ENCODE measurements at regions not wholly inside any gene's neighbourhood (a gene's known extent, or its start where the extent isn't known, plus 50 kb on each side); places are given as distances from the start of the nearest gene placed in this dataset.

GRCh38 chr22:27181537-27181936 lies 524.1 kb downstream of the MIAT start:
- Histone ChIP-seq H2AFZ (ENCODE audit: control insufficient read depth, low read length) (no peak overlapping the region), H3K36me3 (ENCODE audit: control insufficient read depth in 2 of 2, extremely low read depth in 1 of 2, insufficient read depth in 2 of 2, low read length in 2 of 2) (no peaks in the 10 kb centered on the region), H3K79me2 (ENCODE audit: control insufficient read depth, insufficient read depth, low read length) (no peaks in the 10 kb centered on the region), H3K9me1 (ENCODE audit: control insufficient read depth, extremely low read depth, insufficient read depth, low read length) (no peaks in the 10 kb centered on the region), H3K4me2 (ENCODE audit: control insufficient read depth, extremely low read depth, insufficient read depth, low read depth, low read length) (no peak overlapping the region), H3K9ac (ENCODE audit: control insufficient read depth, extremely low read depth, insufficient read depth, low read length) (no peak overlapping the region), H3K4me1 (ENCODE audit: control insufficient read depth, extremely low read depth, insufficient read depth, low read length) (peaks cover 10% of the 10 kb centered on the region), H3K27me3 (ENCODE audit: control insufficient read depth, extremely low read depth, insufficient read depth, low read length) (no peaks in the 10 kb centered on the region), H3K4me3 (ENCODE audit: control insufficient read depth in 2 of 3, extremely low read depth in 1 of 3, insufficient read depth in 2 of 3, low read depth in 1 of 3, low read length in 3 of 3) (no peak overlapping the region), H3K27ac (ENCODE audit: control insufficient read depth, insufficient read depth, low read length) (no peak overlapping the region), H3K9me3 (ENCODE audit: control insufficient read depth, low read depth, low read length) (no peaks in the 10 kb centered on the region), H4K20me1 (ENCODE audit: control insufficient read depth, extremely low read depth, insufficient read depth, low read length) (no peaks in the 10 kb centered on the region)
- no peak for TF ChIP-seq CTCF (optimal IDR thresholded peaks at IDR 0.05 in 1 of 3, IDR thresholded peaks at IDR 0.05 in 1 of 3, conservative IDR thresholded peaks at IDR 0.05 in 1 of 3; ENCODE audit: extremely low read depth in 1 of 3, insufficient read depth in 2 of 3, low read length in 3 of 3)
- no peak for TF ChIP-seq EZH2 (IDR thresholded peaks at IDR 0.05; ENCODE audit: low read length)
- dilution Hi-C loops (cut with MboI; ENCODE audit: extremely low pct_ligation_motif_present, low sequenced_read_pairs): no loop called here
- DNase-seq (ENCODE audit: low read depth, low spot score) (no peak), FAIRE-seq (no peak)

- Histone ChIP-seq H3K27me3 (ENCODE audit: control insufficient read depth, extremely low read depth, insufficient read depth, low read length) (no peaks in the 10 kb centered on the region), H2AFZ (ENCODE audit: control insufficient read depth, low read length) (no peak overlapping the region), H3K36me3 (ENCODE audit: control insufficient read depth in 2 of 2, extremely low read depth in 1 of 2, insufficient read depth in 2 of 2, low read length in 2 of 2) (no peaks in the 10 kb centered on the region), H4K20me1 (ENCODE audit: control insufficient read depth, extremely low read depth, insufficient read depth, low read length) (no peaks in the 10 kb centered on the region), H3K4me2 (ENCODE audit: control insufficient read depth, extremely low read depth, insufficient read depth, low read depth, low read length) (peak overlapping the region; percentile 34), H3K4me1 (ENCODE audit: control insufficient read depth, extremely low read depth, insufficient read depth, low read length) (peaks cover 10% of the 10 kb centered on the region), H3K9me3 (ENCODE audit: control insufficient read depth, low read depth, low read length) (no peaks in the 10 kb centered on the region), H3K4me3 (ENCODE audit: control insufficient read depth in 2 of 3, extremely low read depth in 1 of 3, insufficient read depth in 2 of 3, low read depth in 1 of 3, low read length in 3 of 3) (no peak overlapping the region), H3K9me1 (ENCODE audit: control insufficient read depth, extremely low read depth, insufficient read depth, low read length) (no peaks in the 10 kb centered on the region), H3K9ac (ENCODE audit: control insufficient read depth, extremely low read depth, insufficient read depth, low read length) (no peak overlapping the region), H3K27ac (ENCODE audit: control insufficient read depth, insufficient read depth, low read length) (no peak overlapping the region), H3K79me2 (ENCODE audit: control insufficient read depth, insufficient read depth, low read length) (no peaks in the 10 kb centered on the region)
- DNase-seq (ENCODE audit: low read depth, low spot score) (no peak), FAIRE-seq (peak; percentile 89)
- dilution Hi-C loops (cut with MboI; ENCODE audit: extremely low pct_ligation_motif_present, low sequenced_read_pairs): no loop called here
- TF ChIP-seq CTCF (optimal IDR thresholded peaks at IDR 0.05 in 1 of 3, IDR thresholded peaks at IDR 0.05 in 1 of 3, conservative IDR thresholded peaks at IDR 0.05 in 1 of 3; ENCODE audit: extremely low read depth in 1 of 3, insufficient read depth in 2 of 3, low read length in 3 of 3) (no peak), EZH2 (IDR thresholded peaks at IDR 0.05; ENCODE audit: low read length) (no peak)
These were observed 526.1 kb downstream of the MIAT start for GRCh38 chr22:27183474-27183873.

Data from keratinocyte (primary cell).